ENCODE measurements at regions not wholly inside any gene's neighbourhood (a gene's known extent, or its start where the extent isn't known, plus 50 kb on each side); places are given as distances from the start of the nearest gene placed in this dataset.
A peak's percentile ranks its signal among the peaks of the same experiment; 100 is the strongest.

DNA sequence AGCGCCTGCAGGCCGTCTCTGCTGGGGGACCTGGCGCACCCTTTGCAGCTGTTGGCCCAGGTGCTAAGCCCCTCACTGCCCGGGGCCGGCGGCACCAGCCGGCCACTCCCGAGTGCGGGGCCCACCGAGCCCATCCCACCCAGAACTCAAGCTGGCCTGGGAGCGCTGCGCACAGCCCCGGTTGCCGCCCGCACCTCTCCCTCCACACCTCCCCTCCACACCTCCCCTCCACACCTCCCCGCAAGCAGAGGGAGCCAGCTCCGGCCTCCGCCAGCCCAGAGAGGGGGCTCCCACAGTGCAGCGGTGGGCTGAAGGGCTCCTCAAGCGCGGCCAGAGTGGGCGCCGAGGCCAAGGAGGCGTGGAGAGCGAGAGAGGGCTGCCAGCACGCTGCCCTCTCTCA, 177.8 kb upstream of the KAZN start:
- H3K9me3 ChIP-seq: no peaks in the 10 kb centered on the region

DNA sequence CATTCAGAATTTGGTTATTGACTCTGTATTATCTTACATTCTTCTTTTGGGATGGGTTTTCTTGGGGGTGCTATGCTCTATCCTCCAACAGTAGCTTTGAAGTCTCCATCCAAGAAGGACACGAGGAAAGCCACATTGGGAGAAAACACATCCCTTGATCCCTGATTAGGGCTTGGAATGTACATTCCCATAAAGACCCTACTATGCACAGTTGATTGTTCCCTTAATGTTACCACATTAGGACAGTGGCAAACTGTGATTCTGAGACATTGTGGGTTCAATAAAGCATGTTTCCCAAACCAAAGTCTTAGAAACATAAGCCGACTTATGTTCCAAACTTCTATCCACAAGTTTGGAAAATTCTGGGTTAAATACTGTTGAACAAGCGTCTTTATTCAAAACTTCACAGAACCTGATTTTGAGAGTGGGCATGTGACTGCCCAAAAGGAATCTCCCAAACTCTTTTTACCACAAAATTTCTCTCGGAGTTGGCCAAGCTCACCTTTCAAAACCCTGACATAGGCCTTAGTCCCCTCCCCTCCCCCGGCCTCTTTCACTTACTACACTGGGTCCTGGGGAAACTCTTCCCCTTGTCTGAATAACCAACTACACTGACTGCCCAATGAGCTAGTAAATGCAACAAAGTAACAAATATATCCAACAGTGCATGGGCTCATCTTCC, 177.0 kb upstream of the KAZN start:
- 91 to 93% methylated on average over 5 of the region's 5 CpGs for WGBS, 2 donors
- Histone ChIP-seq H3K27ac (no peak overlapping the region), H3K4me3 (no peak overlapping the region), H3K36me3 (no peaks in the 10 kb centered on the region), H3K27me3 (peaks cover 0 to 9% (median 0%) of the 10 kb centered on the region in 7 donors), H3K4me1 (no peaks in the 10 kb centered on the region), H3K9me3 (no peaks in the 10 kb centered on the region)
- TF ChIP-seq, protein P1, sequence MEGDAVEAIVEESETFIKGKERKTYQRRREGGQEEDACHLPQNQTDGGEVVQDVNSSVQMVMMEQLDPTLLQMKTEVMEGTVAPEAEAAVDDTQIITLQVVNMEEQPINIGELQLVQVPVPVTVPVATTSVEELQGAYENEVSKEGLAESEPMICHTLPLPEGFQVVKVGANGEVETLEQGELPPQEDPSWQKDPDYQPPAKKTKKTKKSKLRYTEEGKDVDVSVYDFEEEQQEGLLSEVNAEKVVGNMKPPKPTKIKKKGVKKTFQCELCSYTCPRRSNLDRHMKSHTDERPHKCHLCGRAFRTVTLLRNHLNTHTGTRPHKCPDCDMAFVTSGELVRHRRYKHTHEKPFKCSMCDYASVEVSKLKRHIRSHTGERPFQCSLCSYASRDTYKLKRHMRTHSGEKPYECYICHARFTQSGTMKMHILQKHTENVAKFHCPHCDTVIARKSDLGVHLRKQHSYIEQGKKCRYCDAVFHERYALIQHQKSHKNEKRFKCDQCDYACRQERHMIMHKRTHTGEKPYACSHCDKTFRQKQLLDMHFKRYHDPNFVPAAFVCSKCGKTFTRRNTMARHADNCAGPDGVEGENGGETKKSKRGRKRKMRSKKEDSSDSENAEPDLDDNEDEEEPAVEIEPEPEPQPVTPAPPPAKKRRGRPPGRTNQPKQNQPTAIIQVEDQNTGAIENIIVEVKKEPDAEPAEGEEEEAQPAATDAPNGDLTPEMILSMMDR (IDR thresholded peaks at IDR 0.05): no peak
- no peak for ATAC-seq
- intact Hi-C loops (cut with DNase I): no loop called here
- no peak for DNase-seq

More for the DNA sequence above, 177.8 kb upstream of the KAZN start:
- Histone ChIP-seq H3K4me3 (no peak overlapping the region), H3K27ac (no peak overlapping the region), H3K4me1 (no peaks in the 10 kb centered on the region), H3K36me3 (no peaks in the 10 kb centered on the region), H3K27me3 (peaks cover 0 to 15% (median 0%) of the 10 kb centered on the region in 7 donors)
- ATAC-seq (peak in 1 of 8 donors; percentile 38), DNase-seq (no peak)
- 96% methylated on average over 19 to 26 of the region's 26 CpGs for WGBS, 2 donors
- TF ChIP-seq, protein P1 (IDR thresholded peaks at IDR 0.05): no peak
- intact Hi-C loops (cut with DNase I): no loop called here

DNA sequence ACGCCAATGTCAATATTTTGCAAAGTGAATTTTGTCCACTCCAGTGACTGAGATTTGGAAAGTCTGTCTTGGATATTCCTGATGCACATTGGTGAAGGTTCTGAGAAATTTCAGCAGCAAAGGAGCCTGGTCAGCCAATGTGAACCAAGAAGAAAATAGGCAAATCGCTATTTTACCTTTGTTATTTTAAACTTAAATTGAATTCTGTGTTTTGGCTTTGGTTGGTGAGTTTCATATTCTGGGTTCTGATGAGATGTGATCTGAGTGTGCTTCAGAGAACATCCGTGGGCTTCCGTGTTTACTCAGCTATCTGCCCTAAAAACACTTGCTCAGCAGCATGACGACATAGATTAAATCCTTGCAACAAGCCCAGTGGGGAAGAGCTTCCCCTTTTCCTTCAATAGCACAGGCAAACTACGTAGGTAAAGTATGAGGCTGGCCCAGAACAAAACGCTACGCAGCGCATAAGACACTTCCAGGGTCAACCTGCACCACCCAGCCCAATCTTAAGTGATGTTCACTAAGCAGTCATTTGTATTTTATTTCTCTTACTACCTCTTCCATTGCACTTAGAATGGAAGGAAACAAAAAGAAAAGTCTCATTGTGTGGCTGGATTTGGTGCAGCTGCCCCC, 176.4 kb upstream of the KAZN start:
- H3K4me3 ChIP-seq: no peak overlapping the region
- TF ChIP-seq, protein P1 (IDR thresholded peaks at IDR 0.05): no peak
- intact Hi-C loops (cut with DNase I): no loop called here
- 83 to 88% methylated on average over 9 of the region's 9 CpGs for WGBS, 2 donors
- H3K36me3 ChIP-seq: no peaks in the 10 kb centered on the region
- no peak for ATAC-seq
- no peak overlapping the region for H3K27ac ChIP-seq
- H3K4me1 ChIP-seq: no peaks in the 10 kb centered on the region
- H3K27me3 ChIP-seq: peaks cover 0 to 7% (median 0%) of the 10 kb centered on the region in 7 donors
- no peaks in the 10 kb centered on the region for H3K9me3 ChIP-seq
- no peak for DNase-seq

DNA sequence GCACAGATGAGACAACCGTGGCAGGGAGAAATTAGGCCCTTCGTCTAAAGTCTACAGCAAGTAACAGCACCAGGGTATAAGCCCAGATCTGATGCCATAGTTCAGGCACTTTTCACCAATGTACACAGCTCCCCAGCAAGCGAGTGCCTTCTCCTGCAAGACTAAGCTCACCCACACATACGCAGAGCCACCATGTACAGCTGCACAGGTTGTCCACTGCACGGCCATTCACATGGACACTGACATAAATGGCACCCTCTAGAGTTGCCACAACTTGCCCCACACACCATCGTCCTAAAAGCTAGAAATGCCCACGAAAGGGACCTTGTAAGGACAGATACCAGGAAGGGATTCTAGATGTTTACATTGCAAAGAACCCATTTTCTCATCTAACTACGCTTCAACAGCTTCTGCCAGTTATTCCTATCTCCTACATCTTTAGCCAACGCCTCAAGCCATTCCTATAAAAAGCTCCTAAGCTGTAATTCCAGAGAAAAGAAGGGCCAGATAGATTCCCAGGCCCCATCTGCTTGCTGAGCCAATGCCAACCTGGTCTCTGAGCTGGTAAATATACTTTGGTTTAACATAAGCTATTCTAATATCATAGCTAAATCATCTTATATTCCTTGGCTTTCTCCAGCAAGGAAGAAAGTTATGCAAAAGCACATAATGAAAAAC, 174.0 kb upstream of the KAZN start:
- DNase-seq (no peak), ATAC-seq (no peak)
- Histone ChIP-seq H3K36me3 (no peaks in the 10 kb centered on the region), H3K27ac (no peak overlapping the region), H3K4me1 (no peaks in the 10 kb centered on the region), H3K27me3 (peaks cover 0 to 3% (median 0%) of the 10 kb centered on the region in 7 donors), H3K4me3 (no peak overlapping the region), H3K9me3 (no peaks in the 10 kb centered on the region)
- TF ChIP-seq, protein P1 (IDR thresholded peaks at IDR 0.05): no peak
- 81 to 85% methylated on average over 9 of the region's 9 CpGs for WGBS, 2 donors
- intact Hi-C loops (cut with DNase I): no loop called here

Data from heart right ventricle (tissue), 16 donors.